ENCODE measurements at regions not wholly inside any gene's neighbourhood (a gene's known extent, or its start where the extent isn't known, plus 50 kb on each side); places are given as distances from the start of the nearest gene placed in this dataset.

- TF ChIP-seq EZH2phosphoT487 (IDR thresholded peaks at IDR 0.05; ENCODE audit: insufficient read depth, low read depth) (no peak), EZH2 (IDR thresholded peaks at IDR 0.05; ENCODE audit: insufficient read depth, poor library complexity, severe bottlenecking) (no peak)
Observed at GRCh38 chr1:37325509-37326437, 148.6 kb upstream of the ZC3H12A start.
